Small intestine (tissue), 7 donors: ENCODE measurements at regions not wholly inside any gene's neighbourhood (a gene's known extent, or its start where the extent isn't known, plus 50 kb on each side); places are given as distances from the start of the nearest gene placed in this dataset.

Experiments used
- DNase-seq, 2 donors: peaks; one replicate each; pipeline versions ENCODE4 v3.0.0 to v3.0.0-alpha.2; 2013
- FAIRE-seq: peaks from 2 replicates; lab custom pipeline; 2012; peaks lifted over from hg19 to GRCh38; lab: Jason Lieb, UNC
- H3K27ac ChIP-seq, 3 donors: one replicate each; pipeline ENCODE4 v1.5.1; 2013; ENCODE audit warnings: low read length in 2 of 3, mild to moderate bottlenecking in 2 of 3, control low read depth in 1 of 3, inconsistent platforms in 1 of 3, low read depth in 1 of 3, moderate library complexity in 1 of 3
- H3K27me3 ChIP-seq, 3 donors: one replicate each; pipeline ENCODE4 v1.6.1; 2013; ENCODE audit warnings: low read length in 3 of 3, inconsistent platforms in 1 of 3; ENCODE audit not compliant: control insufficient read depth in 3 of 3, insufficient read depth in 3 of 3
- H3K36me3 ChIP-seq, 3 donors: one replicate each; pipeline ENCODE4 v1.6.1; 2013; ENCODE audit warnings: low read length in 3 of 3, inconsistent platforms in 1 of 3, low read depth in 1 of 3, mild to moderate bottlenecking in 1 of 3, moderate library complexity in 1 of 3; ENCODE audit not compliant: control insufficient read depth in 3 of 3, insufficient read depth in 2 of 3
- H3K4me1 ChIP-seq, 3 donors: one replicate each; pipeline ENCODE4 v1.6.1; 2013; ENCODE audit warnings: low read length in 2 of 3, inconsistent platforms in 1 of 3, low read depth in 1 of 3, mild to moderate bottlenecking in 1 of 3, moderate library complexity in 1 of 3; ENCODE audit not compliant: control insufficient read depth in 3 of 3, insufficient read depth in 2 of 3
- H3K4me3 ChIP-seq, 3 donors: one replicate each; pipeline ENCODE4 v1.5.1; 2013; ENCODE audit warnings: low read length in 3 of 3, control low read depth in 1 of 3, inconsistent platforms in 1 of 3, low read depth in 1 of 3, mild to moderate bottlenecking in 1 of 3, moderate library complexity in 1 of 3
- H3K9me3 ChIP-seq, 2 donors: one replicate each; pipeline ENCODE4 v1.6.1; 2013; ENCODE audit warnings: low read depth in 1 of 2, low read length in 1 of 2; ENCODE audit not compliant: control insufficient read depth in 2 of 2, insufficient read depth in 1 of 2
- WGBS, 3 donors: extraction: QIAGEN DNeasy Blood & Tissue Kit; methylation state at CpG; one replicate each; pipeline ENCODE4 v1.1.7; 2013; 5-methylcytosine and 5-hydroxymethylcytosine counted together
- donor health status: healthy with polysubstance abuse.
- donor health status: control.
- donor health status: control.
- donor health status: Bipolar disorder and iron deficiency.
- donor health status: healthy.

- 67 to 90% (median 86%) methylated on average over 4 of the region's 4 CpGs for WGBS, 3 donors
- H3K4me3 ChIP-seq: no peak overlapping the region
- no peaks in the 10 kb centered on the region for H3K36me3 ChIP-seq
- DNase-seq (no peak), FAIRE-seq (no peak)
- no peaks in the 10 kb centered on the region for H3K9me3 ChIP-seq
- H3K27me3 ChIP-seq: no peaks in the 10 kb centered on the region
- H3K27ac ChIP-seq: no peak overlapping the region
- peaks cover 0 to 2% (median 0%) of the 10 kb centered on the region in 3 donors for H3K4me1 ChIP-seq
These were observed 104.5 kb downstream of the RAB11FIP2 start for GRCh38 chr10:117942226-117942625.

GRCh38 chr10:117944676-117945447, 101.9 kb downstream of the RAB11FIP2 start:
- DNase-seq (no peak), FAIRE-seq (no peak)
- WGBS, 3 donors: 77 to 82% (median 79%) methylated on average over 2 of the region's 2 CpGs
- Histone ChIP-seq H3K27ac (no peak overlapping the region), H3K36me3 (no peaks in the 10 kb centered on the region), H3K4me3 (no peak overlapping the region), H3K9me3 (no peaks in the 10 kb centered on the region), H3K27me3 (no peaks in the 10 kb centered on the region), H3K4me1 (peaks cover 0 to 2% (median 0%) of the 10 kb centered on the region in 3 donors)

- Histone ChIP-seq H3K36me3 (no peaks in the 10 kb centered on the region), H3K27ac (no peak overlapping the region), H3K4me3 (no peak overlapping the region), H3K27me3 (no peaks in the 10 kb centered on the region), H3K9me3 (no peaks in the 10 kb centered on the region), H3K4me1 (peaks cover 0 to 2% (median 0%) of the 10 kb centered on the region in 3 donors)
- WGBS, 3 donors: 38 to 77% (median 57%) methylated on average over 5 of the region's 5 CpGs
- DNase-seq (peak; percentile 23 to 57), FAIRE-seq (no peak)
These were observed 101.1 kb downstream of the RAB11FIP2 start for GRCh38 chr10:117945651-117946050.

GRCh38 chr10:117946525-117947070, 100.1 kb downstream of the RAB11FIP2 start:
- no peaks in the 10 kb centered on the region for H3K27me3 ChIP-seq
- FAIRE-seq (no peak), DNase-seq (no peak)
- no peak overlapping the region for H3K4me3 ChIP-seq
- H3K27ac ChIP-seq: no peak overlapping the region
- H3K9me3 ChIP-seq: no peaks in the 10 kb centered on the region
- H3K4me1 ChIP-seq: peaks cover 0 to 2% (median 0%) of the 10 kb centered on the region in 3 donors
- WGBS, 3 donors: 80 to 84% (median 83%) methylated on average over 8 of the region's 8 CpGs
- no peaks in the 10 kb centered on the region for H3K36me3 ChIP-seq

DNA sequence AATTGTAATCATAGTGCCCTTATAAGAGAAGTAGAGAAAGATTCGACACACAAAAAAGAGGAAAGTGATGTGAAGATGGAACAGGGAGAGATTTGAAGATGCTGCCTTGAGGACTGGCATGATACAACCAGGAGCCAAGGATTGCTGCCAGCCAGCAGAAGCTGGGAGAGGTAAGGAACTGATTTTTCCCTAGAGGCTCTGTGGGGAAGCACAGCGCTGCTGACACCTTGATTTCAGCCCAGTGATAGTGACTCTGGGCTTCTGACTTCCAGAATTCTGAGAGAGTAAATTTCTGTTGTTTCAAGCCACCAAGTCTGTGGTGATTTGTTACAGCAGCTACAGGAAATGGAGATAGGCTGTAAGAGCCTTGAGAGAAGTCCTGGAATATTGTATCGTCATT, 98.2 kb downstream of the RAB11FIP2 start:
- Histone ChIP-seq H3K4me3 (no peak overlapping the region), H3K36me3 (no peaks in the 10 kb centered on the region), H3K27ac (no peak overlapping the region), H3K4me1 (peaks cover 0 to 2% (median 0%) of the 10 kb centered on the region in 3 donors), H3K9me3 (no peaks in the 10 kb centered on the region), H3K27me3 (no peaks in the 10 kb centered on the region)
- 85 to 91% (median 86%) methylated on average over 3 of the region's 3 CpGs for WGBS, 3 donors
- FAIRE-seq: no peak
- no peak for DNase-seq

GRCh38 chr10:117950408-117950807, 96.3 kb downstream of the RAB11FIP2 start:
- 15 to 43% (median 20%) methylated on average over 3 of the region's 3 CpGs for WGBS, 3 donors
- FAIRE-seq (no peak), DNase-seq (no peak)
- no peak overlapping the region for H3K4me3 ChIP-seq
- H3K9me3 ChIP-seq: no peaks in the 10 kb centered on the region
- no peak overlapping the region for H3K27ac ChIP-seq
- peaks cover 0 to 2% (median 0%) of the 10 kb centered on the region in 3 donors for H3K4me1 ChIP-seq
- H3K27me3 ChIP-seq: no peaks in the 10 kb centered on the region
- H3K36me3 ChIP-seq: no peaks in the 10 kb centered on the region
